ENCODE measurements at regions not wholly inside any gene's neighbourhood (a gene's known extent, or its start where the extent isn't known, plus 50 kb on each side); places are given as distances from the start of the nearest gene placed in this dataset.

- H3K27ac ChIP-seq (ENCODE audit: low read length): no peak overlapping the region
- no peak overlapping the region for H3K4me2 ChIP-seq (ENCODE audit: insufficient read depth, low read length)
- H3K36me3 ChIP-seq (ENCODE audit: insufficient read depth, low read length): no peaks in the 10 kb centered on the region
- TF ChIP-seq CTCF (IDR thresholded peaks at IDR 0.05; ENCODE audit: borderline replicate concordance, extremely low read depth, low read length, poor library complexity, severe bottlenecking) (no peak), EZH2 (IDR thresholded peaks at IDR 0.05; ENCODE audit: borderline replicate concordance, low read depth, low read length, severe bottlenecking) (no peak)
- 0 out of 2 replicates have a peak, but pooled peaks cover 5% of the 10 kb centered on the region for H4K20me1 ChIP-seq (ENCODE audit: insufficient read depth, low read length)
- H2AFZ ChIP-seq (ENCODE audit: low read depth, low read length): no peak overlapping the region
- H3K27me3 ChIP-seq (ENCODE audit: insufficient read depth, low read length, poor library complexity): no peaks in the 10 kb centered on the region
- H3K4me3 ChIP-seq (ENCODE audit: low read depth in 1 of 2, low read length in 2 of 2): no peak overlapping the region
- H3K9ac ChIP-seq (ENCODE audit: low read depth, low read length): no peak overlapping the region
- no peaks in the 10 kb centered on the region for H3K4me1 ChIP-seq (ENCODE audit: insufficient read depth, low read length)
- ATAC-seq (ENCODE audit: insufficient read depth, low read depth) (no peak), DNase-seq (no peak)
- no peaks in the 10 kb centered on the region for H3K9me3 ChIP-seq (ENCODE audit: insufficient read depth, low read length, severe bottlenecking)
- H3K79me2 ChIP-seq (ENCODE audit: insufficient read depth, low read length): no peaks in the 10 kb centered on the region
Observed at GRCh38 chr20:50321797-50322480, 131.3 kb downstream of the CEBPB start.

- ATAC-seq (ENCODE audit: insufficient read depth, low read depth): no peak
- H3K79me2 ChIP-seq (ENCODE audit: insufficient read depth, low read length): no peaks in the 10 kb centered on the region
- H3K27me3 ChIP-seq (ENCODE audit: insufficient read depth, low read length, poor library complexity): no peaks in the 10 kb centered on the region
- no peak overlapping the region for H3K4me3 ChIP-seq (ENCODE audit: low read depth in 1 of 2, low read length in 2 of 2)
- no peak for DNase-seq
- no peak overlapping the region for H3K9ac ChIP-seq (ENCODE audit: low read depth, low read length)
- H2AFZ ChIP-seq (ENCODE audit: low read depth, low read length): no peak overlapping the region
- no peak for TF ChIP-seq CTCF (IDR thresholded peaks at IDR 0.05; ENCODE audit: borderline replicate concordance, extremely low read depth, low read length, poor library complexity, severe bottlenecking)
- TF ChIP-seq EZH2 (IDR thresholded peaks at IDR 0.05; ENCODE audit: borderline replicate concordance, low read depth, low read length, severe bottlenecking): no peak
- H3K4me1 ChIP-seq (ENCODE audit: insufficient read depth, low read length): no peaks in the 10 kb centered on the region
- no peaks in the 10 kb centered on the region for H3K36me3 ChIP-seq (ENCODE audit: insufficient read depth, low read length)
- 0 out of 2 replicates have a peak, but pooled peaks cover 5% of the 10 kb centered on the region for H4K20me1 ChIP-seq (ENCODE audit: insufficient read depth, low read length)
- no peak overlapping the region for H3K4me2 ChIP-seq (ENCODE audit: insufficient read depth, low read length)
- H3K27ac ChIP-seq (ENCODE audit: low read length): no peak overlapping the region
- H3K9me3 ChIP-seq (ENCODE audit: insufficient read depth, low read length, severe bottlenecking): no peaks in the 10 kb centered on the region
Observed at GRCh38 chr20:50322703-50323131, 132.1 kb downstream of the CEBPB start.

- no peak overlapping the region for H3K4me2 ChIP-seq (ENCODE audit: insufficient read depth, low read length)
- ATAC-seq (ENCODE audit: insufficient read depth, low read depth): no peak
Observed at GRCh38 chr20:50323209-50323608, 132.6 kb downstream of the CEBPB start.

More at GRCh38 chr20:50323209-50323608, 132.6 kb downstream of the CEBPB start:
- Histone ChIP-seq H3K27me3 (ENCODE audit: insufficient read depth, low read length, poor library complexity) (no peaks in the 10 kb centered on the region), H3K4me1 (ENCODE audit: insufficient read depth, low read length) (no peaks in the 10 kb centered on the region), H2AFZ (ENCODE audit: low read depth, low read length) (no peak overlapping the region), H3K79me2 (ENCODE audit: insufficient read depth, low read length) (no peaks in the 10 kb centered on the region), H4K20me1 (ENCODE audit: insufficient read depth, low read length) (0 out of 2 replicates have a peak, but pooled peaks cover 5% of the 10 kb centered on the region), H3K9ac (ENCODE audit: low read depth, low read length) (no peak overlapping the region), H3K27ac (ENCODE audit: low read length) (no peak overlapping the region), H3K4me3 (ENCODE audit: low read depth in 1 of 2, low read length in 2 of 2) (no peak overlapping the region), H3K36me3 (ENCODE audit: insufficient read depth, low read length) (no peaks in the 10 kb centered on the region), H3K9me3 (ENCODE audit: insufficient read depth, low read length, severe bottlenecking) (no peaks in the 10 kb centered on the region)
- TF ChIP-seq CTCF (IDR thresholded peaks at IDR 0.05; ENCODE audit: borderline replicate concordance, extremely low read depth, low read length, poor library complexity, severe bottlenecking) (no peak), EZH2 (IDR thresholded peaks at IDR 0.05; ENCODE audit: borderline replicate concordance, low read depth, low read length, severe bottlenecking) (no peak)
- DNase-seq: no peak

Data from DND-41 (cell line).